ENCODE measurements at regions not wholly inside any gene's neighbourhood (a gene's known extent, or its start where the extent isn't known, plus 50 kb on each side); places are given as distances from the start of the nearest gene placed in this dataset.

GRCh38 chr1:30040081-30041019, 683.0 kb downstream of the MATN1 start:
- H3K4me3 ChIP-seq (ENCODE audit: low read depth, low read length): no peak overlapping the region
- no peak for TF ChIP-seq CTCF (conservative IDR thresholded peaks at IDR 0.05; ENCODE audit: low read depth, low read length)
- no peak for DNase-seq (ENCODE audit: low read depth)

- no peak for DNase-seq (ENCODE audit: low read depth)
- H3K4me3 ChIP-seq (ENCODE audit: low read depth, low read length): no peak overlapping the region
- no peak for TF ChIP-seq CTCF (conservative IDR thresholded peaks at IDR 0.05; ENCODE audit: low read depth, low read length)
Observed at GRCh38 chr1:30039354-30040080, 683.9 kb downstream of the MATN1 start.

- no peak for DNase-seq (ENCODE audit: low read depth)
- no peak overlapping the region for H3K4me3 ChIP-seq (ENCODE audit: low read depth, low read length)
- no peak for TF ChIP-seq CTCF (conservative IDR thresholded peaks at IDR 0.05; ENCODE audit: low read depth, low read length)
Observed at GRCh38 chr1:30038134-30039025, 685.0 kb downstream of the MATN1 start.

GRCh38 chr1:30037251-30038118, 685.9 kb downstream of the MATN1 start:
- TF ChIP-seq CTCF (conservative IDR thresholded peaks at IDR 0.05; ENCODE audit: low read depth, low read length): no peak
- DNase-seq (ENCODE audit: low read depth): no peak
- no peak overlapping the region for H3K4me3 ChIP-seq (ENCODE audit: low read depth, low read length)

- DNase-seq (ENCODE audit: low read depth): no peak
- no peak for TF ChIP-seq CTCF (conservative IDR thresholded peaks at IDR 0.05; ENCODE audit: low read depth, low read length)
- H3K4me3 ChIP-seq (ENCODE audit: low read depth, low read length): no peak overlapping the region
Observed at GRCh38 chr1:30036666-30037065, 686.7 kb downstream of the MATN1 start.

GRCh38 chr1:30036229-30036547, 687.2 kb downstream of the MATN1 start:
- no peak for TF ChIP-seq CTCF (conservative IDR thresholded peaks at IDR 0.05; ENCODE audit: low read depth, low read length)
- DNase-seq (ENCODE audit: low read depth): no peak
- no peak overlapping the region for H3K4me3 ChIP-seq (ENCODE audit: low read depth, low read length)

Measured in choroid plexus epithelial cell (primary cell).